HUES6 (cell line): ENCODE measurements at regions not wholly inside any gene's neighbourhood (a gene's known extent, or its start where the extent isn't known, plus 50 kb on each side); places are given as distances from the start of the nearest gene placed in this dataset.

Source experiments
- H3K27ac ChIP-seq: 2 replicates; pipeline ENCODE4 v1.7.0; 2013; ENCODE audit warnings: low read depth, mild to moderate bottlenecking, low read length, inconsistent platforms
- H3K27me3 ChIP-seq: 2 replicates; pipeline ENCODE4 v1.6.1; 2013; ENCODE audit warnings: low read length; ENCODE audit not compliant: control insufficient read depth, insufficient read depth
- H3K36me3 ChIP-seq: 2 replicates; pipeline ENCODE4 v1.6.1; 2013; ENCODE audit warnings: low read length; ENCODE audit not compliant: control insufficient read depth, insufficient read depth
- H3K4me1 ChIP-seq: 2 replicates; pipeline ENCODE4 v1.6.1; 2013; ENCODE audit warnings: low read length; ENCODE audit not compliant: control insufficient read depth, insufficient read depth
- H3K4me3 ChIP-seq: 2 replicates; pipeline ENCODE4 v1.5.1; 2013; ENCODE audit warnings: low read depth, low read length
- H3K9ac ChIP-seq: one replicate; pipeline ENCODE4 v1.6.1; 2013; ENCODE audit warnings: mild to moderate bottlenecking, low read length
- H3K9me3 ChIP-seq: 2 replicates; pipeline ENCODE4 v1.6.1; 2013; ENCODE audit warnings: low read depth, low read length; ENCODE audit not compliant: control insufficient read depth, insufficient read depth

- H3K36me3 ChIP-seq: no peaks in the 10 kb centered on the region
Observed at GRCh38 chr18:56469582-56469981, 168.8 kb downstream of the TXNL1 start.

GRCh38 chr18:56468396-56468795 is 170.0 kb downstream of the TXNL1 start:
- Histone ChIP-seq H3K27ac (no peak overlapping the region), H3K27me3 (no peaks in the 10 kb centered on the region), H3K4me1 (no peaks in the 10 kb centered on the region), H3K4me3 (no peak overlapping the region), H3K9ac (no peak overlapping the region), H3K9me3 (peaks cover 33% of the 10 kb centered on the region), H3K36me3 (no peaks in the 10 kb centered on the region)

More at GRCh38 chr18:56469582-56469981, 168.8 kb downstream of the TXNL1 start:
- Histone ChIP-seq H3K9ac (no peak overlapping the region), H3K27me3 (no peaks in the 10 kb centered on the region), H3K4me1 (no peaks in the 10 kb centered on the region), H3K27ac (no peak overlapping the region), H3K9me3 (peaks cover 24% of the 10 kb centered on the region), H3K4me3 (no peak overlapping the region)

GRCh38 chr18:56462276-56462675 is 176.1 kb downstream of the TXNL1 start:
- H3K9me3 ChIP-seq: peaks cover 29% of the 10 kb centered on the region
- H3K27ac ChIP-seq: no peak overlapping the region
- H3K36me3 ChIP-seq: no peaks in the 10 kb centered on the region
- H3K9ac ChIP-seq: no peak overlapping the region
- H3K27me3 ChIP-seq: no peaks in the 10 kb centered on the region
- H3K4me3 ChIP-seq: no peak overlapping the region
- H3K4me1 ChIP-seq: no peaks in the 10 kb centered on the region

- Histone ChIP-seq H3K27ac (no peak overlapping the region), H3K4me3 (no peak overlapping the region), H3K9me3 (peaks cover 27% of the 10 kb centered on the region), H3K9ac (no peak overlapping the region), H3K27me3 (no peaks in the 10 kb centered on the region), H3K36me3 (no peaks in the 10 kb centered on the region), H3K4me1 (no peaks in the 10 kb centered on the region)
Observed at GRCh38 chr18:56461151-56461550, 177.2 kb downstream of the TXNL1 start.

- no peaks in the 10 kb centered on the region for H3K27me3 ChIP-seq
Observed at GRCh38 chr18:56460581-56460980, 177.8 kb downstream of the TXNL1 start.

GRCh38 chr18:56458770-56459712 is 179.4 kb downstream of the TXNL1 start:
- no peaks in the 10 kb centered on the region for H3K27me3 ChIP-seq
- H3K9ac ChIP-seq: no peak overlapping the region
- no peak overlapping the region for H3K27ac ChIP-seq
- peaks cover 1% of the 10 kb centered on the region for H3K4me1 ChIP-seq
- H3K4me3 ChIP-seq: no peak overlapping the region
- H3K9me3 ChIP-seq: peaks cover 6% of the 10 kb centered on the region
- no peaks in the 10 kb centered on the region for H3K36me3 ChIP-seq

More at GRCh38 chr18:56460581-56460980, 177.8 kb downstream of the TXNL1 start:
- H3K27ac ChIP-seq: no peak overlapping the region
- peaks cover 22% of the 10 kb centered on the region for H3K9me3 ChIP-seq
- H3K4me1 ChIP-seq: no peaks in the 10 kb centered on the region
- H3K9ac ChIP-seq: no peak overlapping the region
- H3K4me3 ChIP-seq: no peak overlapping the region
- H3K36me3 ChIP-seq: no peaks in the 10 kb centered on the region

GRCh38 chr18:56455874-56456273 is 182.5 kb downstream of the TXNL1 start:
- no peaks in the 10 kb centered on the region for H3K9me3 ChIP-seq
- no peaks in the 10 kb centered on the region for H3K27me3 ChIP-seq
- H3K36me3 ChIP-seq: no peaks in the 10 kb centered on the region
- no peak overlapping the region for H3K4me3 ChIP-seq
- H3K9ac ChIP-seq: no peak overlapping the region
- peaks cover 10% of the 10 kb centered on the region for H3K4me1 ChIP-seq
- H3K27ac ChIP-seq: no peak overlapping the region

GRCh38 chr18:56455141-56455540 is 183.3 kb downstream of the TXNL1 start:
- Histone ChIP-seq H3K4me1 (peaks cover 10% of the 10 kb centered on the region), H3K36me3 (no peaks in the 10 kb centered on the region), H3K9ac (no peak overlapping the region), H3K4me3 (no peak overlapping the region), H3K27ac (no peak overlapping the region), H3K27me3 (no peaks in the 10 kb centered on the region), H3K9me3 (no peaks in the 10 kb centered on the region)

GRCh38 chr18:56453631-56454030 is 184.8 kb downstream of the TXNL1 start:
- Histone ChIP-seq H3K4me3 (no peak overlapping the region), H3K27ac (no peak overlapping the region), H3K9me3 (no peaks in the 10 kb centered on the region), H3K9ac (no peak overlapping the region), H3K27me3 (no peaks in the 10 kb centered on the region), H3K4me1 (peaks cover 10% of the 10 kb centered on the region), H3K36me3 (no peaks in the 10 kb centered on the region)

GRCh38 chr18:56451188-56451587 is 187.2 kb downstream of the TXNL1 start:
- Histone ChIP-seq H3K27me3 (no peaks in the 10 kb centered on the region), H3K27ac (no peak overlapping the region), H3K4me1 (peaks cover 10% of the 10 kb centered on the region), H3K9me3 (no peaks in the 10 kb centered on the region), H3K36me3 (no peaks in the 10 kb centered on the region), H3K9ac (no peak overlapping the region), H3K4me3 (no peak overlapping the region)

GRCh38 chr18:56448751-56449150 is 189.6 kb downstream of the TXNL1 start:
- H3K27me3 ChIP-seq: no peaks in the 10 kb centered on the region
- no peak overlapping the region for H3K27ac ChIP-seq
- H3K36me3 ChIP-seq: no peaks in the 10 kb centered on the region

More at GRCh38 chr18:56448751-56449150, 189.6 kb downstream of the TXNL1 start:
- Histone ChIP-seq H3K9me3 (no peaks in the 10 kb centered on the region), H3K4me3 (no peak overlapping the region), H3K9ac (no peak overlapping the region), H3K4me1 (peaks cover 6% of the 10 kb centered on the region; the same call in 1 of the 2 replicates)
